Gastroesophageal sphincter (tissue), 4 donors: ENCODE measurements at regions not wholly inside any gene's neighbourhood (a gene's known extent, or its start where the extent isn't known, plus 50 kb on each side); places are given as distances from the start of the nearest gene placed in this dataset.

Source experiments
- ATAC-seq: fragments of 150-250 bp; one replicate; pipeline ENCODE4 v1.9.1; 2016; ENCODE audit warnings: mild to moderate bottlenecking, moderate library complexity
- H3K27ac ChIP-seq, 4 donors: fragments of 200-600 bp; sonication (generic) in 3 of 4; 1 replicate in 3 of 4; 2 replicates in 1 of 4; pipeline ENCODE4 v1.5.1; 2016 to 2019
- H3K27me3 ChIP-seq: fragments of 200-600 bp; sonication (generic); one replicate; pipeline ENCODE4 v1.5.1; 2019
- H3K36me3 ChIP-seq, 2 donors: fragments of 200-600 bp; sonication (generic); one replicate each; pipeline ENCODE4 v1.5.1; 2019; ENCODE audit warnings: control low read depth in 1 of 2
- H3K4me1 ChIP-seq, 3 donors: fragments of 200-600 bp; sonication (generic); 1 replicate in 2 of 3; 2 replicates in 1 of 3; pipeline ENCODE4 v1.5.1; 2016 to 2019; ENCODE audit warnings: control low read depth in 2 of 3
- H3K4me3 ChIP-seq, 2 donors: fragments of 200-600 bp; sonication (generic); one replicate each; pipeline ENCODE4 v1.5.1; 2019; ENCODE audit warnings: mild to moderate bottlenecking in 1 of 2, moderate library complexity in 1 of 2
- H3K9me3 ChIP-seq, 3 donors: fragments of 200-600 bp; sonication (generic); one replicate each; pipeline ENCODE4 v1.5.1; 2017 to 2019; ENCODE audit warnings: control low read depth in 2 of 3
- CTCF ChIP-seq, 4 experiments: fragments of 200-600 bp in 2 of 4; fragments of 450-650 bp in 2 of 4; sonication (generic) in 1 of 4; IDR thresholded peaks; one replicate each; pipeline ENCODE4 v1.5.1; 2017 to 2019; ENCODE audit warnings: antibody characterized with exemption in 4 of 4, mild to moderate bottlenecking in 2 of 4, moderate library complexity in 2 of 4
- EP300 ChIP-seq: sonication (generic); formaldehyde crosslinking; IDR thresholded peaks from one replicate; pipeline ENCODE4 v1.6.1; 2017; ENCODE audit warnings: antibody characterized with exemption, mild to moderate bottlenecking
- POLR2A ChIP-seq, 2 donors: fragments of 450-650 bp; IDR thresholded peaks; one replicate each; pipeline ENCODE4 v1.6.1; 2017; ENCODE audit warnings: antibody characterized with exemption in 2 of 2, mild to moderate bottlenecking in 2 of 2, moderate library complexity in 1 of 2
- POLR2AphosphoS5 ChIP-seq: sonication (generic); formaldehyde crosslinking; IDR thresholded peaks from one replicate; pipeline ENCODE4 v1.6.1; 2017; ENCODE audit warnings: antibody characterized with exemption
- WGBS, 2 donors: methylation state at CpG; one replicate each; pipeline ENCODE4 v1.1.5; 2018; ENCODE audit warnings: low coverage in 1 of 2; 5-methylcytosine and 5-hydroxymethylcytosine counted together

DNA sequence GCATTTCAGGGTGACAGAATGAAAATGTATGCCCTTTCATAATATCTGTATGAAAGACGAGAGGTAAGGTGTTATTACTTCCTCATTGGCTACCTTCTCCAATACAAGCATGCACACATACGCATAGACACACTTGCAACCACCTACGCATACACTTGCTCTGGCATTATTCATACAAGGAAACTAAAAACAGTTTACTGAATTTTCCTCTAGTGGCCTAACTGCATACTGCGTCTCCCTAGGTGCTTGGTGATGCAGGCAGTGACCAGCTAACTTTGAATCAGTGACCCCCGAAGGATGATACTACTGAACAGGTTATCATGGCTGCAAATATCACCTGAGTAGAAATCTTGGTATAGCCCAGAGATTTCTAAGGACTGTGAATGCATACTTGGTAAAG is 593.1 kb downstream of the PKHD1 start:
- 89 to 92% methylated on average over 4 to 5 of the region's 5 CpGs for WGBS, 2 donors
- Histone ChIP-seq H3K4me1 (no peaks in the 10 kb centered on the region), H3K27me3 (no peaks in the 10 kb centered on the region), H3K36me3 (no peaks in the 10 kb centered on the region), H3K9me3 (no peaks in the 10 kb centered on the region), H3K27ac (no peak overlapping the region), H3K4me3 (no peak overlapping the region)
- TF ChIP-seq CTCF (IDR thresholded peaks at IDR 0.05) (no peak), POLR2AphosphoS5 (no peak), POLR2A (IDR thresholded peaks at IDR 0.05) (no peak), EP300 (no peak)
- no peak for ATAC-seq

DNA sequence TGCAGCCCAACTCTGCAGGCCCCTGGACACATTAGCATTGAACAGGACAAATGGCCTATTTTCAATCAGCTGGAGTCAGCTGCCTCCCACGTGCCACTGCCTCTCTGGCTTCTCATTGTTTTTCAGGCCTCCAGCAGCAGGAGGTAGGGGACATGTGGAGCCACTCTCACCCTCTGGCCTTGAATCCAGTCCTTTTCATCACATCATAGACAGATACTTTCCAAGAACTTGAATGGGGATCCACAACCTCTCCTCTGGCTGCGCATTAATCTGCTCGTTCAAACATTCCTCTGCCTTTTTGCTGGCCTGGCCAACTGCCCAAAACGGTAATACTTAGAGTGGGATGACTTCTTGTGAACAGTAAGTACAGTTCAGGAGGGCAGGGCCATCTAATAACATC is 592.3 kb downstream of the PKHD1 start:
- H3K4me3 ChIP-seq, result no peak overlapping the region
- H3K36me3 ChIP-seq, result no peaks in the 10 kb centered on the region
- no peak for TF ChIP-seq POLR2A (IDR thresholded peaks at IDR 0.05)
- no peak for TF ChIP-seq CTCF (IDR thresholded peaks at IDR 0.05)
- no peak for TF ChIP-seq EP300
- TF ChIP-seq POLR2AphosphoS5, result no peak
- no peak overlapping the region for H3K27ac ChIP-seq
- 25 to 32% methylated on average over 1 to 4 of the region's 4 CpGs for WGBS, 2 donors
- ATAC-seq, result no peak
- no peaks in the 10 kb centered on the region for H3K9me3 ChIP-seq
- no peaks in the 10 kb centered on the region for H3K4me1 ChIP-seq
- no peaks in the 10 kb centered on the region for H3K27me3 ChIP-seq

DNA sequence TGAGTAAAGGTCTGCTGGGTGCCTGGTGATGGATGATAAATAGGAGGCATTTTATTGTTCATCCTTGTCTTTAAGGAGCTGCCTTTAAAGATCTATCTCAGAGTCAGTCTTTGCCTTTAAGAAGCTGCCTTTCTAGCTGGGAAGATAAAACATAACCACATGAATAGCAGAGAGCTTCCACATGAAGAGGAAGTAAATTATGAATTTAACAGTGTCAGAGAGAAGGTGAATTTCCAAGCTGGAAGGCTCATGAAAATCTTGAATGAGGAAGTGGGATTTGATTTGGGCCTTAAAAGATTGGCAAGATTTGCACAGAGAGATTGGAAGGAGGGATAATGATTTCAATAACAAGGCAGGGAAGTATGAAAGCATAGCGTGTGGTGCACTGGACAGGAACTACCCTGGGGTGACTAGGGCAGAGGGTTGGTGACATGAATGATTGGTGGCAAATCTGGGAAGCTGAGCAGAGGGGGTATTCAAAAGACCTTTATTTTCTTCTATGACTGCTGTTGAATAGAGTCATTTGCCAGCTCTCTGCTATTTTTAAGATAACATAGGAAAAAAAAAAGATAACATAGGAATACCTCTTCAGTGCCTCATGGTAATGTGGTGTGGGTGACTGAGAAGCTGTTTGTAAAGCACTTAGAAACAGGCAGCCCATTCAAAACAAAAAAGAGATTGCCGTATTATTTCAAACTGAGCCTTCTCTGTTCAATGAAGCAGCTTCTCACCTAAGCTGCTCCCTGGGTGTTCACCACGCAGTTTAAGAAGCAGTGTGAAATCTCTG is 591.6 kb downstream of the PKHD1 start:
- 34 to 43% methylated on average over 1 to 3 of the region's 3 CpGs for WGBS, 2 donors
- no peaks in the 10 kb centered on the region for H3K9me3 ChIP-seq
- H3K4me3 ChIP-seq, result no peak overlapping the region
- H3K27me3 ChIP-seq, result no peaks in the 10 kb centered on the region
- ATAC-seq, result no peak
- TF ChIP-seq CTCF (IDR thresholded peaks at IDR 0.05), result no peak
- TF ChIP-seq POLR2A (IDR thresholded peaks at IDR 0.05), result no peak
- no peak for TF ChIP-seq POLR2AphosphoS5
- TF ChIP-seq EP300, result no peak
- no peak overlapping the region for H3K27ac ChIP-seq
- no peaks in the 10 kb centered on the region for H3K4me1 ChIP-seq
- no peaks in the 10 kb centered on the region for H3K36me3 ChIP-seq

DNA sequence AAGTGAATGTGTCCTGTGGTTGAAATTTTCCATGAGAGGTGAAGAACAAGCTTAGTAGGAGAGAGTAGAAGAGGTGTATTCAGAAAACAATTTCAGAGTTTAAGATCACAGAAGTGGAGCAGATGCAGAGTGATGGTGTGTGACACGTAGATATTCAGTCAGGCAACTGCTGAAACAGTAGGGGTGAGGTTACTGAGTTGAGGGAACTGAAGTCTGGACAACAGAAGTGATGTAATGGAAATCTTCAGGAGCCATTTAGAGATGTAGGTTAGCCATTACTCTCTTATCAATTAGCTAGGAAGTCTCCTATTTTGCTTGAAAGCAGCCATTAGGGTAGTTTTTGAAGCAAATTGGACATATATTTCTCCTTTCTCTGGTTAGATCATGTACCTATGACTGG is 584.4 kb downstream of the PKHD1 start:
- no peak for ATAC-seq
- WGBS, 2 donors, result 33 to 42% methylated on average over 1 of the region's 1 CpG

More for the DNA sequence above, 584.4 kb downstream of the PKHD1 start:
- no peak overlapping the region for H3K27ac ChIP-seq
- no peaks in the 10 kb centered on the region for H3K9me3 ChIP-seq
- H3K27me3 ChIP-seq, result no peaks in the 10 kb centered on the region
- TF ChIP-seq EP300 (no peak), CTCF (IDR thresholded peaks at IDR 0.05) (no peak), POLR2A (IDR thresholded peaks at IDR 0.05) (no peak), POLR2AphosphoS5 (no peak)
- H3K36me3 ChIP-seq, result no peaks in the 10 kb centered on the region
- no peaks in the 10 kb centered on the region for H3K4me1 ChIP-seq
- H3K4me3 ChIP-seq, result no peak overlapping the region
